ENCODE measurements at regions not wholly inside any gene's neighbourhood (a gene's known extent, or its start where the extent isn't known, plus 50 kb on each side); places are given as distances from the start of the nearest gene placed in this dataset.

DNA sequence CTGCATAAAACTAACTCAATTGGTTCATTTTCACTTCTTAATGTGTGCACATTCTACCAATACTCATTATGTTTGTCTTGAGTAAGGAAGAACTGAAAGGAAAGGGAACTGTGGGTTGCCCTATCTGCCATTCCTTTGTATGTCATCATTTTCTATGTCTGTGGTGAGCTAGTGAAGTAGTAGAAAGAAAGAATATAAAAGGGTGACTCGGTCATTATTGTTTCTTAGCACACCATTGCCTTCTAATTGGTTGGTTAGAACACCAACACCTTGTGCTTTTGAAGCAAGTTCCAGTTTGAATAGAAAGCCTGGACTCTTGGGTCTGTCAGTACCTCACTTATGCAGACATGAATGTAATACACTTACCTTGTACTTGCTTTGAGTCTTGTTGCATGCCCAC, 64.3 kb upstream of the MDFIC start:
- DNase-seq = no peak

DNA sequence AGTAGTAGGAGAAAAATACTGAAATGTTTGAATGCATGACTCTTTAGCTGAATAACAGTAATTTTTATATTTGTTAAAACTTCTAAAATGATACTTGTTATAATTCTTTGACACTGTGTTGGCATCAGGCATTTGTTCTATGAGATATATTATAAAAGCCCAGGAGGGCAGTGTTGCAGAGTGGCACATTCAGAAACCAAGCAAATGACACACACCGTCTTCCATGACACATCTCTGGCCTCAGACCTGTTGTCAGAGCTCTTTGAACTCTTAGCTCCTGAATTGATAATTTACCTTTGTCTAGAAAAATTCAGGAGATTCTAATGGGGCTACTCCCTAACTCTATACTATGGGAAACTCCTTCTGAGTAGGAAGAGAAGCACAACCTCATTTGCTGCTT, 62.4 kb upstream of the MDFIC start:
- no peak for DNase-seq

DNA sequence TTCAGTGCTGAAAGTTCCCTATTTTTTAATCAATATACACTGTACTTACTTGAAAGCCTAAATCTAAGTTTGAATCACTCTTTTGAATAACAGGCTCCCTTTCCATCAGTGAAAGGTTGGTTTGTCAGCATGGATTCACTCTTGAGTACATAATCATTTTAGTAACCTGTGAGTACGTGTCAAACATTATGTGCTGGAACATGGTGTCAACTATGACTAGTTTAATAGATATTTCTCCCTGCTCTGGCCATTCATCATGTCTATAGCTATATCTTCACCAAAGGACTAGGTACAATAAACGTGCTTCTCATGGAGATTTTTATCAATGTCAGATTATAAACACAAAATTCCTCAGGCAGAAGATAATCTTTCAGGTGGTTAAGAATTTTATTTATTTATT, 61.7 kb upstream of the MDFIC start:
- DNase-seq = no peak

DNA sequence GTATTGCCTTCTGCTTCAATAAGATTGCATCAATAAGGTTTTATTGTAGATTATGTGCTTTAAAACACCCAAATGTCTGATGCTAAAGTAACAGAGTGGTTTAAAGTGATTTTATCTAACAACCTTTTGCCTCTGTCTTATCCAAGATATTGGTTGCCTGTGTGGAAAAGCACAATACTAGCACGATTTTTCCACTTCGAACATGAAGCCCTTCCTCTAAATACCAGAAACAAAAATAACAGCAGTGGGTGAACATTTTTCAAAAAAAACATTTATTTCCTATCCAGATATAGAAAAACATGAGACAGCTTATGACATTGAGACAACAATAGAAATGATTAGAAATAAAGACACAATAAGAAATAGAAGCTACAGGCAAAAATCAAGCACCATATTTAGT, 59.5 kb upstream of the MDFIC start:
- no peak for DNase-seq

DNA sequence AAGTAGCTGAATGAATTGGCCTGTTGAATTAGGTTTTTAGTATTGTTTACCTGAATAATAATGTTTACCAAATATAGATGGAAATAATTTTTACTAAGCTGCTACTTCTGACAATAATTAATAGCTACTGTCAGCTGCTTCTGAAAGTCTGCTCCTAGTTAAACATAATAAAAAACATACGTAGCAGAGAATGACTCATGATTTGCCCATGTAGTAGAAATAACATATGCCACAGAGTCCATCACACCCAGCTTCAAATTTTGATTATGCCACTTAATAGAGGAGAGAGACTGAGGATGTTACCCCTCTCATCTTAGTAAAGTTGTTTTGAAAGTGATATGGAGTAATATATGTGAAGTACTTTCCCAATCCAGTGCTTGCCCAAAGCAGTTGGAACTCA, 57.6 kb upstream of the MDFIC start:
- no peak for DNase-seq

DNA sequence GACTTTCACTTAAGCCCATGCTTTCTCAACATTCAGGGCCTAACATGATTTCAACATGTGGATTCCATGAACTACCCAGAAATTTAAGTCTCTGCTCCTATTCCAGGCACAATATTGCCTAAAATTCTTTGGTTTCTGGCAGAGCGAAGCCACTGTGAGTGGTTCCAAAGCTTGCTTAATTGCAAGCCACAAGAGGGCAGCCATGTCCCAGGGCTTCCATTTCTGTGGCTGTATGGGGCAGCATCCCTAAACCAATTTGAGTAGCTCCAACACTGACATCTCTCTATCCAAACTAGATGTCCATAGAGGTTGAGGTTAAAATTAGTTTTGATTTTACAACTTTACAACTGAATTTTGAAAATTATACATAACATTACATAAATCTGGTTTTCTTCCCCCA, 56.3 kb upstream of the MDFIC start:
- DNase-seq = no peak
